ENCODE measurements at regions not wholly inside any gene's neighbourhood (a gene's known extent, or its start where the extent isn't known, plus 50 kb on each side); places are given as distances from the start of the nearest gene placed in this dataset.

GRCh38 chr2:8548619-8549150, 133.2 kb upstream of the ID2 start:
- Histone ChIP-seq H3K23me2 (ENCODE audit: insufficient read length, low read depth, low read length, poor library complexity, severe bottlenecking) (no peaks in the 10 kb centered on the region), H3K56ac (ENCODE audit: insufficient read length, low read depth, low read length) (no peak overlapping the region), H2BK15ac (ENCODE audit: low read depth, low read length) (no peak overlapping the region), H2AFZ (ENCODE audit: low read length) (no peak overlapping the region), H3K9me3 (ENCODE audit: control insufficient read depth, low read depth, low read length) (no peaks in the 10 kb centered on the region), H4K20me1 (ENCODE audit: control insufficient read depth, insufficient read depth, insufficient read length) (no peaks in the 10 kb centered on the region), H3K23ac (ENCODE audit: insufficient read length, low read depth, low read length) (no peak overlapping the region), H3K27me3 (ENCODE audit: insufficient read depth, low read length) (no peaks in the 10 kb centered on the region), H2BK120ac (ENCODE audit: low read depth, low read length, poor library complexity, severe bottlenecking) (no peak overlapping the region), H3K14ac (ENCODE audit: insufficient read depth, low read length) (no peak overlapping the region), H2BK20ac (ENCODE audit: low read depth, low read length, poor library complexity, severe bottlenecking) (no peak overlapping the region), H3K4me1 (ENCODE audit: insufficient read depth, low read length) (no peaks in the 10 kb centered on the region), H3K18ac (ENCODE audit: insufficient read length, low read depth, low read length) (no peak overlapping the region), H3K4me2 (ENCODE audit: insufficient read depth, insufficient read length, low read length) (no peak overlapping the region), H2BK5ac (ENCODE audit: insufficient read length, low read length) (no peak overlapping the region), H3K79me2 (ENCODE audit: insufficient read depth, low read length) (no peaks in the 10 kb centered on the region), H2AK5ac (ENCODE audit: insufficient read length, low read length) (no peak overlapping the region), H4K5ac (ENCODE audit: insufficient read length, low read depth, low read length) (no peak overlapping the region), H3K79me1 (ENCODE audit: insufficient read depth, low read depth, low read length, poor library complexity, severe bottlenecking) (no peaks in the 10 kb centered on the region), H3K4ac (ENCODE audit: low read depth, low read length) (no peak overlapping the region), H3K27ac (ENCODE audit: insufficient read length, low read depth, low read length) (no peak overlapping the region), H4K8ac (replicated peaks; ENCODE audit: insufficient read length, low read depth, low read length) (no peak overlapping the region), H3T11ph (ENCODE audit: low read length) (no peak overlapping the region), H2BK12ac (ENCODE audit: insufficient read length, low read depth, low read length) (no peak overlapping the region), H3K9ac (ENCODE audit: extremely low read depth, insufficient read length, low read length) (no peak overlapping the region), H4K91ac (ENCODE audit: insufficient read length, low read depth, low read length) (no peak overlapping the region)
- WGBS (ENCODE audit: extremely low coverage, insufficient read length, low lambda C conversion rate): no CpG with 5 or more reads among the region's 6 CpGs
- Mint-ChIP-seq H3K4me1 (peaks cover 9 to 12% of the 10 kb centered on the region in 2 experiments), H3K4me3 (no peak overlapping the region), H3K27me3 (ENCODE audit: low read depth) (no peaks in the 10 kb centered on the region; the same call in 1 of the 2 replicates), H3K27ac (no peak overlapping the region; a peak in 1 of 7 replicates), H3K9me3 (no peaks in the 10 kb centered on the region), H3K36me3 (ENCODE audit: insufficient read depth in 1 of 3, low read depth in 3 of 3) (no peaks in the 10 kb centered on the region)
- peak; percentile 22; the same call in 1 of the 3 replicates for TF ChIP-seq CTCF (conservative IDR thresholded peaks at IDR 0.05)
- peak; percentile 20 for DNase-seq

All from H9 (cell line).